HCT116 (cell line): ENCODE measurements at regions not wholly inside any gene's neighbourhood (a gene's known extent, or its start where the extent isn't known, plus 50 kb on each side); places are given as distances from the start of the nearest gene placed in this dataset.

Experiments
- ATAC-seq: fragments of 200-7000 bp; cut with Tn5 transposase; 2 replicates; pipeline ENCODE4 v1.9.1; 2020; ENCODE audit warnings: mild to moderate bottlenecking, moderate library complexity
- BruUV-seq: library from RNA; stranded (reverse); fragments of 400-500 nt; replicated peaks from 2 replicates; lab custom pipeline; 2021; lab: Mats Ljungman, UMichigan
- CTCF ChIA-PET: fragments of 300-600 bp; sonication (Branson Sonifier 250); formaldehyde crosslinking; loops from one replicate; lab custom pipeline; 2021; ENCODE audit warnings: antibody characterized with exemption; lab: Charles Lee
- POLR2A ChIA-PET: fragments of 300-600, 350-600 bp; sonication (Branson Sonifier 250); formaldehyde crosslinking; loops from one replicate; lab custom pipeline; 2021; ENCODE audit warnings: antibody characterized with exemption; lab: Charles Lee
- RAD21 ChIA-PET, 2 experiments: fragments of 300-600 bp; sonication (Branson Sonifier 250); formaldehyde crosslinking; loops; one replicate each; lab custom pipeline; 2023; ENCODE audit warnings: low total read pairs in 2 of 2; ENCODE audit not compliant: uncharacterized antibody in 2 of 2, unreplicated experiment in 2 of 2, low non-redundant PET in 1 of 2; lab: Charles Lee
- DNase-seq: peaks from one replicate; pipeline ENCODE4 v3.0.0-alpha.2; 2010; ENCODE audit warnings: low read depth, low spot score
- H2AFZ ChIP-seq: fragments of 200-600 bp; shearing (Covaris generic), sonication (generic); 2 replicates; pipeline ENCODE4 v1.6.1; 2017; ENCODE audit warnings: low read depth, mixed run types, mixed read lengths, antibody characterized with exemption, low read length; ENCODE audit not compliant: poor library complexity, severe bottlenecking
- H3K27ac ChIP-seq: 2 replicates; pipeline ENCODE4 v1.5.1; 2012; ENCODE audit warnings: low read depth, low read length
- H3K27me3 ChIP-seq: fragments of 200-600 bp; sonication (generic); 2 replicates; pipeline ENCODE4 v1.6.1; 2016; ENCODE audit warnings: mixed run types, low read length, mixed read lengths; ENCODE audit not compliant: insufficient read depth
- H3K36me3 ChIP-seq, 2 experiments: fragments of 200-500 bp in 1 of 2; fragments of 200-600 bp in 1 of 2; sonication (Bioruptor generic) in 1 of 2; sonication (generic) in 1 of 2; 2 replicates each; pipeline versions ENCODE4 v1.5.1 to v1.6.1; 2014 to 2016; ENCODE audit warnings: low read length in 2 of 2, inconsistent platforms in 1 of 2, mixed read lengths in 1 of 2, mixed run types in 1 of 2; ENCODE audit not compliant: insufficient read depth in 2 of 2, control insufficient read depth in 1 of 2
- H3K4me1 ChIP-seq, 2 experiments: fragments of 200-600 bp in 1 of 2; sonication (generic) in 1 of 2; 2 replicates each; pipeline versions ENCODE4 v1.5.1 to v1.6.1; 2012 to 2017; ENCODE audit warnings: low read length in 2 of 2, inconsistent platforms in 1 of 2, mild to moderate bottlenecking in 1 of 2, mixed read lengths in 1 of 2, mixed run types in 1 of 2, moderate library complexity in 1 of 2; ENCODE audit not compliant: insufficient read depth in 2 of 2, control insufficient read depth in 1 of 2
- H3K4me2 ChIP-seq: fragments of 200-600 bp; sonication (generic); 2 replicates; pipeline ENCODE4 v1.6.1; 2017; ENCODE audit warnings: mixed run types, low read length, mixed read lengths
- H3K4me3 ChIP-seq, 2 experiments: fragments of 200-600 bp in 1 of 2; sonication (generic) in 1 of 2; replicated peaks in 1 of 2; 2 replicates each; pipeline ENCODE4 v1.5.1; 2011 to 2016; ENCODE audit warnings: low read length in 2 of 2, control low read depth in 1 of 2, low read depth in 1 of 2, mild to moderate bottlenecking in 1 of 2, mixed read lengths in 1 of 2, mixed run types in 1 of 2
- H3K79me2 ChIP-seq: fragments of 200-600 bp; sonication (generic); 2 replicates; pipeline ENCODE4 v1.6.1; 2017; ENCODE audit warnings: mild to moderate bottlenecking, mixed run types, low read length, moderate library complexity, mixed read lengths; ENCODE audit not compliant: insufficient read depth
- H3K9ac ChIP-seq: fragments of 200-600 bp; sonication (generic); 2 replicates; pipeline ENCODE4 v1.6.1; 2016; ENCODE audit warnings: low read length, mixed read lengths
- H3K9me2 ChIP-seq: fragments of 200-600 bp; sonication (generic), shearing (Covaris generic); 2 replicates; pipeline ENCODE4 v1.6.1; 2017; ENCODE audit warnings: mixed run types, mild to moderate bottlenecking, moderate library complexity; ENCODE audit not compliant: insufficient read depth
- H3K9me3 ChIP-seq, 2 experiments: fragments of 200-500 bp in 1 of 2; fragments of 200-600 bp in 1 of 2; sonication (Bioruptor generic) in 1 of 2; sonication (generic) in 1 of 2; 2 replicates each; pipeline ENCODE4 v1.6.1; 2014 to 2017; ENCODE audit warnings: low read length in 2 of 2, mixed read lengths in 2 of 2, inconsistent platforms in 1 of 2, low read depth in 1 of 2, mild to moderate bottlenecking in 1 of 2, mixed run types in 1 of 2, moderate library complexity in 1 of 2; ENCODE audit not compliant: control insufficient read depth in 1 of 2, insufficient read depth in 1 of 2
- H4K20me1 ChIP-seq: fragments of 200-600 bp; sonication (generic), shearing (Covaris generic); 2 replicates; pipeline ENCODE4 v1.6.1; 2017; ENCODE audit warnings: mixed run types, mild to moderate bottlenecking, moderate library complexity; ENCODE audit not compliant: insufficient read depth
- ATF3 ChIP-seq: IDR thresholded peaks from 2 replicates; pipeline ENCODE4 v1.6.1; 2012
- CEBPB ChIP-seq: IDR thresholded peaks from 2 replicates; pipeline ENCODE4 v1.6.1; 2012; ENCODE audit warnings: low read depth
- EGR1 ChIP-seq: IDR thresholded peaks from 2 replicates; pipeline ENCODE4 v1.6.1; 2012; ENCODE audit warnings: low read depth
- ELF1 ChIP-seq: IDR thresholded peaks from 2 replicates; pipeline ENCODE4 v1.6.1; 2012; ENCODE audit warnings: low read depth, borderline replicate concordance
- EZH2 ChIP-seq: fragments of 200-600 bp; sonication (generic); IDR thresholded peaks from 2 replicates; pipeline ENCODE4 v1.6.1; 2017; ENCODE audit warnings: antibody characterized with exemption, mixed run types
- EZH2phosphoT487 ChIP-seq: fragments of 200-600 bp; IDR thresholded peaks from 2 replicates; pipeline ENCODE4 v1.6.1; 2018; ENCODE audit warnings: antibody characterized with exemption, borderline replicate concordance
- FOSL1 ChIP-seq: IDR thresholded peaks from 2 replicates; pipeline ENCODE4 v1.6.1; 2012; ENCODE audit warnings: low read depth
- JUND ChIP-seq: IDR thresholded peaks from 2 replicates; pipeline ENCODE4 v1.6.1; 2012
- POLR2A ChIP-seq: IDR thresholded peaks from 2 replicates; pipeline ENCODE4 v1.7.0; 2011; ENCODE audit warnings: borderline replicate concordance; ENCODE audit not compliant: insufficient read depth, insufficient read length; ENCODE audit errors: extremely low read depth
- RAD21 ChIP-seq: IDR thresholded peaks from 2 replicates; pipeline ENCODE4 v1.6.1; 2012; ENCODE audit warnings: low read depth, mild to moderate bottlenecking
- SP1 ChIP-seq: IDR thresholded peaks from 2 replicates; pipeline ENCODE4 v1.6.1; 2012; ENCODE audit warnings: low read depth
- TCF7L2 ChIP-seq: IDR thresholded peaks from 2 replicates; pipeline ENCODE4 v1.7.0; 2011; ENCODE audit warnings: borderline replicate concordance, inconsistent platforms; ENCODE audit not compliant: insufficient read depth, insufficient read length; ENCODE audit errors: extremely low read depth
- YY1 ChIP-seq: IDR thresholded peaks from 2 replicates; pipeline ENCODE4 v1.6.1; 2011; ENCODE audit warnings: low read length, low read depth, moderate library complexity, mild to moderate bottlenecking; ENCODE audit not compliant: insufficient replicate concordance; ENCODE audit errors: extremely low read depth
- ZBTB33 ChIP-seq: IDR thresholded peaks from 2 replicates; pipeline ENCODE4 v1.6.1; 2011; ENCODE audit warnings: mild to moderate bottlenecking, low read length, moderate library complexity; ENCODE audit not compliant: insufficient replicate concordance; ENCODE audit errors: extremely low read depth
- intact Hi-C: fragments of 100-400 bp; cut with micrococcal nuclease; formaldehyde crosslinking; loops from 2 replicates; pipeline ENCODE4 v1.10.0; 2022
- TF ChIP-seq, protein P1 (sequence below), 3 experiments: fragments of 200-600 bp in 1 of 3; sonication (generic) in 1 of 3; IDR thresholded peaks in 2 of 3; conservative IDR thresholded peaks in 1 of 3; 2 replicates each; pipeline ENCODE4 v1.5.1; 2012 to 2017; ENCODE audit warnings: low read depth in 2 of 3, low read length in 2 of 3, antibody characterized with exemption in 1 of 3, borderline replicate concordance in 1 of 3, control low read depth in 1 of 3, mild to moderate bottlenecking in 1 of 3, mixed read lengths in 1 of 3, mixed run types in 1 of 3, moderate library complexity in 1 of 3; ENCODE audit not compliant: insufficient read depth in 1 of 3

GRCh38 chr5:50958852-50959457 is 292.5 kb downstream of the PARP8 start:
- Histone ChIP-seq H3K79me2 (no peaks in the 10 kb centered on the region), H3K9me3 (no peaks in the 10 kb centered on the region), H4K20me1 (no peaks in the 10 kb centered on the region), H3K9me2 (no peaks in the 10 kb centered on the region), H3K36me3 (no peaks in the 10 kb centered on the region), H3K4me3 (no peak overlapping the region), H3K27ac (no peak overlapping the region), H3K4me1 (no peaks in the 10 kb centered on the region; a peak in 1 of 4 replicates), H3K27me3 (no peaks in the 10 kb centered on the region), H3K4me2 (no peak overlapping the region), H3K9ac (no peak overlapping the region), H2AFZ (peak overlapping the region; percentile 16)
- ATAC-seq: peak; percentile 61
- intact Hi-C loops: loop anchor here (1.0 to 10.0 kb wide), 2 partner anchors 1156 to 1698 kb away; no protein-coding TSS in a partner anchor
- peak; percentile 33 for DNase-seq
- TF ChIP-seq ZBTB33 (no peak), CEBPB (no peak), RAD21 (peak; percentile 63), ATF3 (no peak), EGR1 (no peak), SP1 (no peak), FOSL1 (no peak), JUND (no peak), EZH2phosphoT487 (no peak), YY1 (no peak), EZH2 (no peak), POLR2A (no peak), TCF7L2 (no peak), ELF1 (no peak)
- TF ChIP-seq, protein P1, sequence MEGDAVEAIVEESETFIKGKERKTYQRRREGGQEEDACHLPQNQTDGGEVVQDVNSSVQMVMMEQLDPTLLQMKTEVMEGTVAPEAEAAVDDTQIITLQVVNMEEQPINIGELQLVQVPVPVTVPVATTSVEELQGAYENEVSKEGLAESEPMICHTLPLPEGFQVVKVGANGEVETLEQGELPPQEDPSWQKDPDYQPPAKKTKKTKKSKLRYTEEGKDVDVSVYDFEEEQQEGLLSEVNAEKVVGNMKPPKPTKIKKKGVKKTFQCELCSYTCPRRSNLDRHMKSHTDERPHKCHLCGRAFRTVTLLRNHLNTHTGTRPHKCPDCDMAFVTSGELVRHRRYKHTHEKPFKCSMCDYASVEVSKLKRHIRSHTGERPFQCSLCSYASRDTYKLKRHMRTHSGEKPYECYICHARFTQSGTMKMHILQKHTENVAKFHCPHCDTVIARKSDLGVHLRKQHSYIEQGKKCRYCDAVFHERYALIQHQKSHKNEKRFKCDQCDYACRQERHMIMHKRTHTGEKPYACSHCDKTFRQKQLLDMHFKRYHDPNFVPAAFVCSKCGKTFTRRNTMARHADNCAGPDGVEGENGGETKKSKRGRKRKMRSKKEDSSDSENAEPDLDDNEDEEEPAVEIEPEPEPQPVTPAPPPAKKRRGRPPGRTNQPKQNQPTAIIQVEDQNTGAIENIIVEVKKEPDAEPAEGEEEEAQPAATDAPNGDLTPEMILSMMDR (IDR thresholded peaks at IDR 0.05 in 2 of 3, conservative IDR thresholded peaks at IDR 0.05 in 1 of 3; ENCODE audit: borderline replicate concordance in 1 of 3, insufficient read depth in 1 of 3, low read depth in 2 of 3, low read length in 2 of 3): peak; percentile 40 to 71 (median 50); a peak in 3 of 6 replicates
- BruUV-seq: no TSS peak
- ChIA-PET CTCF (interaction anchor here (0.7 to 1.5 kb wide), 6 partner anchors 1002 to 1957 kb away, joined by 3 to 5 read pairs (median 4); no protein-coding TSS in a partner anchor), RAD21 (no interaction called here), POLR2A (no interaction called here)
